ENCODE measurements at regions not wholly inside any gene's neighbourhood (a gene's known extent, or its start where the extent isn't known, plus 50 kb on each side); places are given as distances from the start of the nearest gene placed in this dataset.

- Histone ChIP-seq H3K36me3 (replicated peaks in 1 of 2; ENCODE audit: control extremely low read depth in 1 of 2, control insufficient read depth in 1 of 2, extremely low read depth in 1 of 2, insufficient read depth in 2 of 2, low read length in 1 of 2) (no peaks in the 10 kb centered on the region), H3K27me3 (replicated peaks in 1 of 4; ENCODE audit: control extremely low read depth in 1 of 4, control insufficient read depth in 3 of 4, insufficient read depth in 4 of 4, low read length in 3 of 4) (peaks cover 0 to 12% (median 0%) of the 10 kb centered on the region in 4 experiments), H2AFZ (ENCODE audit: insufficient read depth, low read depth, low read length, poor library complexity, severe bottlenecking) (no peak overlapping the region), H3K27ac (ENCODE audit: low read length in 2 of 2) (no peak overlapping the region), H3K4me1 (ENCODE audit: control insufficient read depth in 2 of 2, insufficient read depth in 2 of 2, low read length in 2 of 2) (no peaks in the 10 kb centered on the region), H3K9ac (ENCODE audit: low read length) (no peak overlapping the region), H3K4me3 (ENCODE audit: control extremely low read depth in 1 of 5, extremely low read depth in 1 of 5, insufficient read depth in 1 of 5, low read depth in 2 of 5, low read length in 4 of 5) (no peak overlapping the region), H3K9me3 (ENCODE audit: control extremely low read depth in 1 of 3, control insufficient read depth in 2 of 3, insufficient read depth in 1 of 3, low read length in 2 of 3) (peaks cover 0 to 10% (median 0%) of the 10 kb centered on the region in 3 donors), H3K4me2 (replicated peaks; ENCODE audit: low read depth, low read length, poor library complexity, severe bottlenecking) (no peak overlapping the region), H3K79me2 (ENCODE audit: control insufficient read depth, insufficient read depth, low read length) (no peaks in the 10 kb centered on the region), H4K20me1 (ENCODE audit: control insufficient read depth, insufficient read depth, low read length, poor library complexity, severe bottlenecking) (no peaks in the 10 kb centered on the region)
- intact Hi-C loops (cut with micrococcal nuclease): no loop called here
- no peak for ATAC-seq (ENCODE audit: low read depth)
- Mint-ChIP-seq H3K27ac (no peak overlapping the region), H3K4me1 (no peaks in the 10 kb centered on the region), H3K9me3 (ENCODE audit: insufficient read depth) (peaks cover 7% of the 10 kb centered on the region), H3K4me3 (no peak overlapping the region), H3K27me3 (peaks cover 21% of the 10 kb centered on the region)
- ChIA-PET POLR2A (no interaction called here), CTCF (no interaction called here)
- TF ChIP-seq EZH2 (IDR thresholded peaks at IDR 0.05; ENCODE audit: borderline replicate concordance, insufficient read depth, low read depth, low read length, poor library complexity, severe bottlenecking) (no peak), CTCF (IDR thresholded peaks at IDR 0.05) (no peak)
- DNase-seq: no peak
- 19% methylated on average over 13 of the region's 18 CpGs for WGBS (ENCODE audit: insufficient coverage)
Observed at GRCh38 chr1:5651964-5652821, 340.0 kb downstream of the NPHP4 start.

- peaks cover 0 to 12% (median 0%) of the 10 kb centered on the region in 4 experiments for H3K27me3 ChIP-seq (replicated peaks in 1 of 4; ENCODE audit: control extremely low read depth in 1 of 4, control insufficient read depth in 3 of 4, insufficient read depth in 4 of 4, low read length in 3 of 4)
- Mint-ChIP-seq H3K4me3 (no peak overlapping the region), H3K4me1 (no peaks in the 10 kb centered on the region), H3K27ac (no peak overlapping the region), H3K27me3 (peaks cover 21% of the 10 kb centered on the region), H3K9me3 (ENCODE audit: insufficient read depth) (peaks cover 7% of the 10 kb centered on the region)
- intact Hi-C loops (cut with micrococcal nuclease): no loop called here
- no peak for DNase-seq
- H3K9me3 ChIP-seq (ENCODE audit: control extremely low read depth in 1 of 3, control insufficient read depth in 2 of 3, insufficient read depth in 1 of 3, low read length in 2 of 3): peaks cover 0 to 14% (median 0%) of the 10 kb centered on the region in 3 donors
- H2AFZ ChIP-seq (ENCODE audit: insufficient read depth, low read depth, low read length, poor library complexity, severe bottlenecking): no peak overlapping the region
- H3K27ac ChIP-seq (ENCODE audit: low read length in 2 of 2): no peak overlapping the region
- no peak for ATAC-seq (ENCODE audit: low read depth)
- no peaks in the 10 kb centered on the region for H3K36me3 ChIP-seq (replicated peaks in 1 of 2; ENCODE audit: control extremely low read depth in 1 of 2, control insufficient read depth in 1 of 2, extremely low read depth in 1 of 2, insufficient read depth in 2 of 2, low read length in 1 of 2)
- ChIA-PET CTCF (no interaction called here), POLR2A (no interaction called here)
- no peak overlapping the region for H3K9ac ChIP-seq (ENCODE audit: low read length)
- no peaks in the 10 kb centered on the region for H4K20me1 ChIP-seq (ENCODE audit: control insufficient read depth, insufficient read depth, low read length, poor library complexity, severe bottlenecking)
- no peaks in the 10 kb centered on the region for H3K4me1 ChIP-seq (ENCODE audit: control insufficient read depth in 2 of 2, insufficient read depth in 2 of 2, low read length in 2 of 2)
- TF ChIP-seq EZH2 (IDR thresholded peaks at IDR 0.05; ENCODE audit: borderline replicate concordance, insufficient read depth, low read depth, low read length, poor library complexity, severe bottlenecking) (no peak), CTCF (IDR thresholded peaks at IDR 0.05) (no peak)
- no peak overlapping the region for H3K4me3 ChIP-seq (ENCODE audit: control extremely low read depth in 1 of 5, extremely low read depth in 1 of 5, insufficient read depth in 1 of 5, low read depth in 2 of 5, low read length in 4 of 5)
- no peaks in the 10 kb centered on the region for H3K79me2 ChIP-seq (ENCODE audit: control insufficient read depth, insufficient read depth, low read length)
- no peak overlapping the region for H3K4me2 ChIP-seq (replicated peaks; ENCODE audit: low read depth, low read length, poor library complexity, severe bottlenecking)
- 85% methylated on average over 11 of the region's 11 CpGs for WGBS (ENCODE audit: insufficient coverage)
Observed at GRCh38 chr1:5651473-5651872, 340.8 kb downstream of the NPHP4 start.
